Spleen (tissue), 11 donors: ENCODE measurements at regions not wholly inside any gene's neighbourhood (a gene's known extent, or its start where the extent isn't known, plus 50 kb on each side); places are given as distances from the start of the nearest gene placed in this dataset.

Experiments
- DNase-seq: peaks from one replicate; pipeline ENCODE4 v3.0.0-alpha.2; 2020
- H3K27ac ChIP-seq, 8 donors: fragments of 200-600 bp; sonication (generic) in 7 of 8; 1 replicate in 4 of 8; 2 replicates in 4 of 8; pipeline versions ENCODE4 v1.5.0 to v1.8.0; 2016 to 2021; ENCODE audit warnings: inconsistent platforms in 4 of 8, mild to moderate bottlenecking in 4 of 8, moderate library complexity in 1 of 8
- H3K27me3 ChIP-seq, 7 donors: fragments of 200-600 bp; sonication (generic) in 6 of 7; replicated peaks in 1 of 7; 1 replicate in 4 of 7; 2 replicates in 3 of 7; pipeline versions ENCODE4 v1.5.0 to v1.8.0; 2016 to 2021; ENCODE audit warnings: inconsistent platforms in 3 of 7, mild to moderate bottlenecking in 1 of 7
- H3K36me3 ChIP-seq, 6 donors: fragments of 200-600 bp; sonication (generic) in 5 of 6; 1 replicate in 4 of 6; 2 replicates in 2 of 6; pipeline versions ENCODE4 v1.5.0 to v1.8.0; 2016 to 2021; ENCODE audit warnings: inconsistent platforms in 2 of 6
- H3K4me1 ChIP-seq, 6 donors: fragments of 200-600 bp; sonication (generic) in 5 of 6; 1 replicate in 3 of 6; 2 replicates in 3 of 6; pipeline versions ENCODE4 v1.5.0 to v1.8.0; 2016 to 2021; ENCODE audit warnings: inconsistent platforms in 3 of 6
- H3K4me3 ChIP-seq, 8 donors: fragments of 200-600 bp; sonication (generic) in 7 of 8; 1 replicate in 4 of 8; 2 replicates in 4 of 8; pipeline versions ENCODE4 v1.5.0 to v1.8.0; 2016 to 2021; ENCODE audit warnings: inconsistent platforms in 4 of 8, mild to moderate bottlenecking in 4 of 8, moderate library complexity in 2 of 8
- H3K9me3 ChIP-seq, 8 donors: fragments of 200-600 bp; sonication (generic) in 7 of 8; 1 replicate in 4 of 8; 2 replicates in 4 of 8; pipeline versions ENCODE4 v1.5.0 to v1.8.0; 2016 to 2021; ENCODE audit warnings: inconsistent platforms in 4 of 8
- CTCF ChIP-seq, 11 experiments: fragments of 200-600 bp in 7 of 11; fragments of 450-650 bp in 4 of 11; sonication (generic) in 4 of 11; IDR thresholded peaks in 8 of 11; conservative IDR thresholded peaks in 3 of 11; 1 replicate in 7 of 11; 2 replicates in 4 of 11; pipeline versions ENCODE4 v1.4.0 to v1.8.0; 2016 to 2021; ENCODE audit warnings: antibody characterized with exemption in 11 of 11, inconsistent platforms in 4 of 11, mild to moderate bottlenecking in 1 of 11
- POLR2A ChIP-seq, 3 donors: fragments of 450-650 bp; IDR thresholded peaks; one replicate each; pipeline ENCODE4 v1.5.1; 2017; ENCODE audit warnings: antibody characterized with exemption in 3 of 3, mild to moderate bottlenecking in 1 of 3
- POLR2AphosphoS5 ChIP-seq, 3 donors: sonication (generic); formaldehyde crosslinking; IDR thresholded peaks; one replicate each; pipeline ENCODE4 v1.5.1; 2017; ENCODE audit warnings: antibody characterized with exemption in 3 of 3
- WGBS, 5 donors: extraction: QIAGEN DNeasy Blood & Tissue Kit in 3 of 5; methylation state at CpG; one replicate each; pipeline versions ENCODE4 v1.1.5 to v1.1.7; 2013 to 2018; 5-methylcytosine and 5-hydroxymethylcytosine counted together
- intact Hi-C: fragments of 100-400 bp; cut with DNase I; formaldehyde crosslinking; loops from one replicate; pipeline ENCODE4 v1.15.0; 2023; ENCODE audit warnings: low total_unique reads
- donor health status: healthy with polysubstance abuse.
- donor health status: DM: no; HTN: no; CAD: no; lungs with moderate emphysema.
- donor health status: DM: no; HTN: no; CAD: no.
- donor health status: Bipolar disorder and iron deficiency.
- donor health status: healthy.
- donor health status: DM: no; HTN: no; CAD: no.
- donor health status: DM: yes; HTN: yes; CAD: no.

GRCh38 chr2:59295524-59296162, 1054.5 kb upstream of the FANCL start:
- intact Hi-C loops = no loop called here
- no peak for DNase-seq
- no peaks in the 10 kb centered on the region for H3K9me3 ChIP-seq
- H3K27me3 ChIP-seq = no peaks in the 10 kb centered on the region
- TF ChIP-seq POLR2AphosphoS5 (IDR thresholded peaks at IDR 0.05) (no peak), POLR2A (IDR thresholded peaks at IDR 0.05) (no peak), CTCF (IDR thresholded peaks at IDR 0.05 in 8 of 11, conservative IDR thresholded peaks at IDR 0.05 in 3 of 11) (no peak)
- H3K36me3 ChIP-seq = no peaks in the 10 kb centered on the region
- H3K4me3 ChIP-seq = no peak overlapping the region
- no peaks in the 10 kb centered on the region for H3K4me1 ChIP-seq
- WGBS, 5 donors = 61 to 80% (median 77%) methylated on average over 3 of the region's 3 CpGs
- H3K27ac ChIP-seq = no peak overlapping the region

- no peak overlapping the region for H3K4me3 ChIP-seq
- intact Hi-C loops = no loop called here
- H3K4me1 ChIP-seq = no peaks in the 10 kb centered on the region
- H3K27me3 ChIP-seq = no peaks in the 10 kb centered on the region
- H3K9me3 ChIP-seq = no peaks in the 10 kb centered on the region
- H3K27ac ChIP-seq = no peak overlapping the region
- TF ChIP-seq POLR2A (IDR thresholded peaks at IDR 0.05) = no peak
- H3K36me3 ChIP-seq = no peaks in the 10 kb centered on the region
- 76 to 80% (median 79%) methylated on average over 2 of the region's 2 CpGs for WGBS, 5 donors
- no peak for DNase-seq
These were observed 1047.6 kb upstream of the FANCL start for GRCh38 chr2:59288771-59289170.

GRCh38 chr2:59282374-59283057, 1041.4 kb upstream of the FANCL start:
- no peak for DNase-seq
- no peak overlapping the region for H3K4me3 ChIP-seq
- no peak overlapping the region for H3K27ac ChIP-seq
- no peaks in the 10 kb centered on the region for H3K27me3 ChIP-seq
- WGBS, 5 donors = 65 to 92% (median 84%) methylated on average over 6 of the region's 6 CpGs
- TF ChIP-seq POLR2A (IDR thresholded peaks at IDR 0.05) = no peak
- TF ChIP-seq POLR2AphosphoS5 (IDR thresholded peaks at IDR 0.05) = no peak
- TF ChIP-seq CTCF (IDR thresholded peaks at IDR 0.05 in 8 of 11, conservative IDR thresholded peaks at IDR 0.05 in 3 of 11) = no peak
- H3K9me3 ChIP-seq = no peaks in the 10 kb centered on the region
- H3K36me3 ChIP-seq = no peaks in the 10 kb centered on the region
- intact Hi-C loops = no loop called here
- no peaks in the 10 kb centered on the region for H3K4me1 ChIP-seq

- H3K4me1 ChIP-seq = no peaks in the 10 kb centered on the region
- H3K36me3 ChIP-seq = no peaks in the 10 kb centered on the region
- no peak for TF ChIP-seq POLR2AphosphoS5 (IDR thresholded peaks at IDR 0.05)
- no peak for TF ChIP-seq POLR2A (IDR thresholded peaks at IDR 0.05)
- no peak for TF ChIP-seq CTCF (IDR thresholded peaks at IDR 0.05 in 8 of 11, conservative IDR thresholded peaks at IDR 0.05 in 3 of 11)
- WGBS, 5 donors = 49 to 81% (median 56%) methylated on average over 5 of the region's 5 CpGs
- DNase-seq = no peak
- no peak overlapping the region for H3K27ac ChIP-seq
- intact Hi-C loops = no loop called here
- no peaks in the 10 kb centered on the region for H3K9me3 ChIP-seq
- no peak overlapping the region for H3K4me3 ChIP-seq
- H3K27me3 ChIP-seq = no peaks in the 10 kb centered on the region
These were observed 1036.5 kb upstream of the FANCL start for GRCh38 chr2:59277671-59278070.
